ENCODE measurements at regions not wholly inside any gene's neighbourhood (a gene's known extent, or its start where the extent isn't known, plus 50 kb on each side); places are given as distances from the start of the nearest gene placed in this dataset.
"Not testable (repeated sequence)": the region's sequence is repeated elsewhere in the genome, so short reads cannot be mapped to it uniquely, and the experiment has no call there.

DNA sequence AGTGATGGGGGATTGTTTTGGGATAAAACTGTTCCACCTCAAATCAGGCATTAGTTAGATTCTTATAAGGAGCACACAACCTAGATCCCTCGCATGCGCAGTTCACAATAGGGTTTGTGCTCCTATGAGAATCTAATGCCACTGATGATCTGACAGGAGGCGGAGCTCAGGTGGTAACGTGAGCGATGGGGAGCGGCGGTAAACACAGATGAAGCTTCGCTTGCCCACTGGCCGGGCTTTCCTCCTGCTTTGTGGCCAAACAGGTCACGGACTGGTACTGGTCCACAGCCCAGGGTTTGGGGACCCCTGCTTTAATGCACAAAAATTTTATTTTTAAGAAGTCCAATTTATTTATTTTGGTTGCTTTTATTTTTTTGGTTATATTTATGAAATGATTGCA, 238.8 kb downstream of the AACS start:
- DNase-seq (ENCODE audit: low read depth in 2 of 2, low spot score in 1 of 2) = no peak

DNA sequence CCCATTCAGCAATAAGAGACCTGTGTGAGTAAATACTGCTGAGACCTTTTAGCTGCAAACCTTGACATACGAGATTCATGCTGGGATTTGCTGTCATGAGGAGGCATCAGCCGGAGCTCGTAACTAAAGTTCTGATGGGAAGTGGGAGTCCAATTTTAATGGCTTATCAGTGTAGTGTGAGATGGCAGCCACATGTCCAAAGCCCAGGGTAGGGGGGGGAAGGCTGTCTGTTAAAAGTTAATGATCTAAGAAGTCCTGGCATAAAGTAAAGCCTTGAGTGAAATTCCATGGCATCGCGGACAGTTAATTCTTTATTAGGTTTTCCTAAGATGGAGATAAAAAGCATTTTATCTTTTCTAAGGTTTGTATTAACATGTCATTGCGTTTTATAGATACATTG, 240.0 kb downstream of the AACS start:
- no peak for DNase-seq (ENCODE audit: low read depth in 2 of 2, low spot score in 1 of 2)

DNA sequence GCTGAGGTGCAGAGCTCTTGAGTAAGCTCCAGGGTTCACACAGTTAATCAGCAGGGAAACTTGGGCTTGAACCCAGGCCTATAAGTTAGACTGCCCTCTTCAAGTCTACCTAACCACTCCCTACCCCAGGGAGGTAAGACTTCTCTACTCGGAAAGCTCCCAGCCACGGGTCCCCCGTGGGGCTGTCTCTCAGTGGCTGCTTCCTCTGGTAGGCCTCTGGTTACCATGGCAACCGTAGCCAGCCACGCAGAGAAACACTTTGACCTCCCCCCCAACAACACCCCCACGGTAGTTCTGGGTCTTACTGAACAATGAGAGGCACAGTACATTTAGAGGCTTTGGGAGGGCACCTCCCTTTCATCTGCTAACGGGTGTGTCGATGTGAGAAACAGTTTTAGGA, 245.2 kb downstream of the AACS start:
- no peak for DNase-seq (ENCODE audit: low read depth in 2 of 2, low spot score in 1 of 2)

DNA sequence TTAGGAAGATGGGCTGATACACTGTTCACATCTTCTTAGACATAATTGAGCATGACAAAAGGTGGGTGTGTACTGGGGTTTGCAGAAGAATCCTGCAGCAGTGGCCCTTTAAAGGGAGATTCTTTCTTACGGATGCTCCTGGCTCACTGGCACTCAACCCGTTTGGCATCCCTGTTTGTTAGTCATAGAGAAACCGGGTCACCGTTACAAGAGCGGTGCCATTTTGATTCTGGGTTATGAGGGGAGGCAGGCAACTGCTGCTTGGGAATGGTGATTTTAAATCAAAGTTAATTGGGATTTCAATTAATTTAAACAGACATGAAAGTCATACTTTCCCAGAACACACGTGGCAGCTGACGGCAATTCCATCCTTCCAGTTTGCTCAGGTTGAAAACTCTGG, 245.8 kb downstream of the AACS start:
- no peak for DNase-seq (ENCODE audit: low read depth in 2 of 2, low spot score in 1 of 2)

DNA sequence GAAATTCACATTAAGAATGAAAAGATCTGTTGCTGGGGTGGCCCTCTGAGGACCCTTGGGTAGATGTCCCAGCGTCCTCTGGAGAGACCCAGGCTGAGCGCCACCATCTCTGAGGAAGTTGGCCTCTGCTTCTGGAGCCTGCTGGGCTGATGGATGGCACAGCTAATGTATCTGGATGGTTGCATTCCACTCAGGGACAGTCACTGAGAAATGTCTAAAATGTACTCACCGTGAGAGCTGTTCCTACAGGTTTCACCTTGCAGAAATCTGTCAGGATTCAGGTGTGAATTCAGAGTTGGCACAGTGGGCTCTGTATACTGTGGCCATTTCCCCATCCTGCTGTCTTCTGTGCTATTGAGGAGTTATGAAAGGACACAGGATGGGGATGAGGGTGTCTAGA, 247.2 kb downstream of the AACS start:
- no peak for DNase-seq (ENCODE audit: low read depth in 2 of 2, low spot score in 1 of 2)

DNA sequence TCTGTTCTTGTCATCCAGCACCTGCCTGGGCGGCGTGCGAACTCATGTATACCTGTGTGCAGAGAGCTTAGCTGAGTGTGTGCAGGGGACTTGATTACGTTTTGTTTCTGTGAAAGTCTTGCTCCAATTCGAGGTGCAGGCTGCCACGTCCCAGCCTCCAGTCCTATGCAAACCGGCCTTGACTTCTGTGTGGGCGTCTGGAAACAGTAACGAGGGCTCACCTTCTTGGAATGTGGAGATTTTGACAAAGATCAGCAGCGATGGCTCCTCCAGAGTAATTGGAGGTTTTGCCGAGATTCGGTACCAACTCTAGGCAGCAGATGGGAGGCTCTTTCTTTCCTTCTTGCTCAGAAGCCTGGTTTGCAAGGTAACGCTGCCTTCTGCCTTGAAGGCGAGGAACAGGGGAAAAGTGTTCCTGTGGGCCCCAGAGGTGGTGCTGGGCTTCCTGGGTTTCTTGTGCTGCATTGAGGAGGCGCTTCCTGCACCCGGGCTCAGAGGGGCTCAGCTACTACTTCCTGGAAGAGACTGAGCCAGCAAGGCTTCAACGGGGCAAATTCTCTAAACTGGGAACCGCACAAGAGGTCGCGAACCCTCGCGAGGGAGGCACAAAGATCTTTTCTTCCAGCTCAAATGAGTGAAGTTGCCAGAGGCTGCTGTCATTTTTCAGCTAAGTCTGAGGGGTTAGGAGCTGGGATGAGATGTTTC, 249.0 kb downstream of the AACS start:
- DNase-seq (ENCODE audit: low read depth in 2 of 2, low spot score in 1 of 2) = no peak

DNA sequence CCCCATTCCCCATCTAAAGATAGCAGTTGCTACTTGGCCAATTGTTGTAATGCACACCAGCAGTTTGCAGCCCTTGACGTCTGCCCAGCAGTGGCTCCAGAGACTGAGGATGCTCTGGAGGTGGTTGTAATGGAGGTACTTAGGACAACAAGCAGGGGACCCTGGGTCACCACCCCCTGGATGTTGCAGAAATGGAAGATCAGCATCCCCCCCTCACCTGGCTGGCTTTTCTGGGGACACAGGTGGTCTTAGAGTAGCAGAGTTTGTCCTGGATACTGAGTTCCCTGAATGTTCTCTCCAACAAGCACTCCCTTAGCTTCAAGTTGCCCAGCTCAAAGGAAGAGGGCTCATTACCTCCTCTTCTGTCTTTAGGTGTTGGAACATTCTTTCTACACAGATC, 250.5 kb downstream of the AACS start:
- DNase-seq (ENCODE audit: low read depth in 2 of 2, low spot score in 1 of 2) = no peak

DNA sequence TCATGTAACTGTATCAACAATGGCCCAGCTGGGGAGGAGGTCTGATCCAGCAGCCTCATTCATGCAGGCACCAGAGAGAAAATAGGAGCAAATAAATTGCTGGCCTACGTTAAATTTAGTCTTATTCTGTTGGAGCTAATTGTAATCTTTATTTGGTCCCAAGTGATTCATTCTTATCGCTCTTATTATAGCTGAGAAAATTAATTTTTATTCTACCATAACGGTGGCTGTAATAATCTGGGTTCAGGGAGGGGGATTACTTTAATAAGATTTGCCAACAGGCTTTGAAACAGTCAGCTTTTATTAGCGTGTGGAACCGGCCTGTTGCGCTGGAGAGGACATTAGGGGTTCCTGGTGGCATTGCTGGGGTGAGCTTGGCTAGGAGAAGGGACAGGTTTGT, 254.9 kb downstream of the AACS start:
- DNase-seq (ENCODE audit: low read depth in 2 of 2, low spot score in 1 of 2) = no peak

DNA sequence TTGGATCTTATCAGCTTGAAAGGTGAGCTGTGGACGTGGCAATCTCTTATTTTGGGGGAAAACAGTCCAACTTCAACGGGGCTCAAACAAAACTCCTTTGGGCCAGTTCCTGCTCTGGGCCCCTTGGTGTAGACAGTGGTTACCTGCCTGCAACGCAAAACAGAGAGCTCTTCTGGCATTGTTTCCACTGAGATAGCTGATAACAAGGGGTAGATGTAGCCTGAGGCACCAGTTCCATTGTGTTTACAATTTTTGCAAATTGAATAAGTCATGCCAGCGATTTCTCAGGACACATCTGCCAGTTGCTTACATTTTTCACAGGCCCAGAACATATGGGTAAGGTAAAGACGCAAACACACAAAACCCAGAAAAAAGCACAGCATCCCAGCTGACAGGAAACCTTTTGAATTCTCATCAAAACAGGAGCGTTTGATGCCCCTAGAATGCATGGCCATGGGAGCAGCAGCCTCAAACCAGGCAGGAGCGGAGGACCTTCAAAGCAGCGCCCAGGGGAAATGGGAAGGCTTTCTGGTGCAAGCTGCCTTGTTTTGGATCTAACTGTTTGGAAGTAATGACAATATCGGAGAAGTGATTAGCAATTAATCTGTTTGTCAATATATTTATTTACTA, 259.7 kb downstream of the AACS start:
- no peak for DNase-seq (ENCODE audit: low read depth in 2 of 2, low spot score in 1 of 2)

DNA sequence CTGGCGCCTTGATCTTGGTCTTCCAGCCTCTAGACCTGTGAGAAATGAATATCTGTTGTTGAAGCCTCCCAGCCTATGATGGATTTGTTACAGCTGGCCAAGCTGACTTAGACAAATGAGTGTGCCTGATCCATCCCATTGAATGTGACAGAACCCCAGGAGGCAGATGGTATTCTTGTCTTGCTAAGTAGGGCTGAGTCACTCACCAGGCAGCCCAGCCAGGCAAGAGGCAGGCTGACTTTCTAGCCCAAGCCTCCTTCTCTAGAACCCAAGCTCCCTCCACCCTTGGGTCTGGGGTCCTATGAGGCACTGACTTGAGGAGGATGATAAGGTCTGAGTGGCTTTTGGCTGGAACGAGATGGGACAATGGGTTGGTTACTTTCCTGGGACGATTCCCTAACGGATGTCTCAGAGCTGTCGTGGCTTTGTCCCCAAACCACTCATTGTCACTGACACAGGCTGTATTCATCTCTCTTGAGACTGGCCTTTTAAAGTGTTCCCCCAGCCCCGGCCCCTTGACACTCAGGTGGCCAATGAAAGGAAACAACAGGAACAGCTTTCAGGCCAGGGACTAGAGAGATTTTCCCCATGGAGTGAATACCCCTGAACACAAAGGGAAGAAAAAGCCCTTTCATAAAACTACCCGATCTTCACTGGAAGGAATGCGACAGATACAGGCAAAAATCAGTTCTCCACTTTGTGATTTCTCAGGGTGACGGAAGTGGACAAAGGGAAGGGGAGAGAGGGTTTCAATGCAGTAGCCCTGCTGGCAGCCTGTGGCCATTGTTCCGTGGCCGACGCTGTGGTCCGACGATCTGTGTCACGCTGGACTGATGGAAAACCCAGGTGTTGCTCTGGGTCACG, 264.2 kb downstream of the AACS start:
- DNase-seq (ENCODE audit: low read depth in 2 of 2, low spot score in 1 of 2) = no peak

DNA sequence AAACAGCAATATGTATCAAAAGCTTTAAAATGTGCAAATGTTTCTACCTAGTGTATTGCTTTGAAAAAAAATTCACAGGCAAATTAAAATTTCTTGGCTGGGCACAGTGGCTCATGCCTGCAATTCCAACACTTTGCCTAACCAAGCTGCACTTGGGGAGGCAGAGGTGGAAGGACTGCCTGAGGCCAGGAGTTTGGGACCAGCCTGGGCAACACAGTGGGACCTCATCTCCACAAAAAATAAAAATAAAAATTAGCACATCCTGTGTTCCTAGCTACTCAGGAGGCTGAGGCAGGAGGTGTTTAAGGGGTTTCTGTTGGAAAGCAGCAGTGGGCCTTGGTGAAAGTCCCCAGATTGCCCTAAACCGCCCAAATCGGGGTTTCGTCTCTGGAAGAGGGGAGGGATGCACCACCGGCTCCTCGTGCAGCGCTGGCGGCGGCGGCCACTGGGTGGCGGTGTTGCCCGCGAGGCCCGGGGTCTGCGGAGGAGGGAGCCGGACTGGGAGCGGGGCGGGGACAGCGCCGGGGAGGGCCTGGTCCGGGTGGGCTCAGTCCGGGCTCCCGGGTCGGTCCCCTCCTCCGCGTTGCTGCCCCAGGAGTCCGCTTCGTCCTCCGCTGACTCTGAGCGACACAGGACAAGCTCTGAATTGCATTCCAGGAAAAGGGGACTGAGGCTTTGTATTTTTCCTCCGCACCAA, 265.6 kb downstream of the AACS start:
- DNase-seq (ENCODE audit: low read depth in 2 of 2, low spot score in 1 of 2) = no peak

DNA sequence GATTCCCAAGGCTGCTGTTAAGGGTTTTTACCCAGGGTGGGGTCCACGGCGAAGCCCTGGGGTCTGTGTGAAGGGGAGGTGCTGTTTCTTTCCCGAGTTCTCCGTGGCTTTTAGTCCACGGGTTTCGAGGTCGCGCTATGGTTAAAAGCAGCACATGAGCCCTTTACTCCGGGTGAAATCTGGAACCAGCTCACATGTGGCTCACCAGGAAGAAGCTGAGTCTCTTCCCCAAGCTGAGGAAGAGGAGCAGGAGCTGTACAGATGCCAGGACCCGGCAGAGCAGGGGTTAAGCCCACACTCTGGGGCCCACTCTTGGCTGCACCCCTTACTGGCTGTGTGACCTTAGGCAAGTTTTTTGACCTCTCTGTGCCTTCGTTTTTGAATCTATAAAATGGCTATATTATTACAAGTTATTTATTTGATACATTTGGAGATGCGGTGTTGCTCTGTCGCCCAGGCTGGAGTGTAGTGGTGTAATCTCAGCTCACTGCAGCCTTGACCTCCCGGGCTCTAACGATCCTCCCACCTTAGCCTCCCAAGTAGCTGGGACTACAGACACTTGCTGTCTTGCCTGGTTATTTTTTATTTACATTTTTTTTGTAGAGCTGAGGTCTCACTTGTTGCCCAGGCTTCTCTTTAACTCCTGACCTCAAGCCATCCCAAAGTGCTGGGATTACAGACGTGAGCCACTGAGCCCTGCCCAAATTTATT, 266.3 kb downstream of the AACS start:
- DNase-seq (ENCODE audit: low read depth in 2 of 2, low spot score in 1 of 2) = no peak

DNA sequence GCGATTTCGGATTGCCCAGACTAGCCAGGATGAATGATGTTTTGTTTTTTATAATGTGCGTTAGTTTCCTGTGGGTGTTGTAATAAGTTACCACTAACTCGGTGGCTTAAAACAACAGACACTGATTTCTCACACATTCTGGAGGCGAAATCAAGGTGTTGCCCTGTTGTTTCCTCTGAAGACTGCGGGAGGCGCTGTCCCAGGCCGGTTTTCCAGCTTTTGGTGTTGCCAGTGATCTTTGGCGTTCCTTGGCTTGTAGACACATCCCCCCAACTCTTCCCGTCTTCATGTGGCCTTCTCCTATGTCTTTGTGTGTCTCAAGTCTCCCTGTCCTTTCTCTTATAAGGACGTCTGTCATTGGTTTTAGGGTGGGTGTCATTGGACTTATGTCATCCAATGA, 267.7 kb downstream of the AACS start:
- DNase-seq (ENCODE audit: low read depth in 2 of 2, low spot score in 1 of 2) = no peak

DNA sequence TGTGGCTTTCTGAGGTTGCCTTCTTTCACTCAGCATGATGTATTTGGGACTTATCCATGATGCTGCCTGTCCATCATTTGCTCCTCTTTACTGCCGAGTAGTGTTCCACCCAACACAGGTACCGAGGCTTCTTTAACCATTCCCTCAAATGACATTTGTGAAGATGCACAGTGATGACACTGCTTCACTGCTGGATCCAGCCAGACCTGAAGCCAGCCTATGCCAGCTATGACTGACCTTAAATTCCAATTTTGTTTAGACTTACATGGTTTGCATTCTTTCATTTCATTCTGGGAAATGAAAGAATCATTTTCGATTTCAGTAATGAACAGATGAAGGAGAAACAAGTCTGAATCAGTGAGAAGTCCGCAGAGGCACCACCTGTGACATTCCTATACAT, 271.0 kb downstream of the AACS start:
- DNase-seq (ENCODE audit: low read depth in 2 of 2, low spot score in 1 of 2) = no peak

DNA sequence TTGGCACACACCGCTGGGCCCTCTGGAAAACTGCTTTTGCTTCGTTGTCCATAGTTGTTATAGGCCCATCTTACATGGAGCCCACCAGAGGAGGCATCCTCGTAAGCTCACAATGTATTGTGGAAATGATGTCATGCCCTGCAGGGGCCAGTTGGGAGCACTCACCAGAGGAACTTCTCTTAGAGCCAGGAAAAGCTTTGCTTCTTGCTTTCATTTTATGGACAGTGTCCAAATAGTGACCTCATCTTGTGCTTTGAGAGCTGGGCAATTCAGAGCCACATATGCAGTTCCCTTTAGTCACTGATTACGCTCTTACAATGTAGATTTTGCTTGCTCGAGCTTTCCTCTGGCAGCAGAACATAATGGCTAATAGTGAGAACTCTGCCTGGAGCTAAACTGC, 275.6 kb downstream of the AACS start:
- no peak for DNase-seq (ENCODE audit: low read depth in 2 of 2, low spot score in 1 of 2)

DNA sequence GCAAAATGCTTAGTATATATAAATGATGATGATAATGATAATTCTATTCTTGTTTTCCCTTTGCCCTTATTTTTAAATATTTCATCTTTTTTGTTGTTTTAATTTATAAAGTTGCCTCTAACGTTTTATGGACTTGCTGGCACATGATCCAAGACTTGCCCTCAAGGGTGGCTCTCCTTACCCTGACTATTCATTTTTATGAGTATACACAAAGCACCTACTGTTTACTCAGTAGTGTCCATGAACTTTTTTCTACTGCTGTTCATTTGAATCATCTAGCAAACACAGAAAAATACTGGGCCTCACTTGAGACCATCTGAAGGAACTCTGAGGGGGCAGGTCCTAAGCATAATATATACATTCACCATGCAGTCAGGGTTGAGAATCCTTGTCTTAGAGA, 276.2 kb downstream of the AACS start:
- DNase-seq (ENCODE audit: low read depth in 2 of 2, low spot score in 1 of 2) = no peak

DNA sequence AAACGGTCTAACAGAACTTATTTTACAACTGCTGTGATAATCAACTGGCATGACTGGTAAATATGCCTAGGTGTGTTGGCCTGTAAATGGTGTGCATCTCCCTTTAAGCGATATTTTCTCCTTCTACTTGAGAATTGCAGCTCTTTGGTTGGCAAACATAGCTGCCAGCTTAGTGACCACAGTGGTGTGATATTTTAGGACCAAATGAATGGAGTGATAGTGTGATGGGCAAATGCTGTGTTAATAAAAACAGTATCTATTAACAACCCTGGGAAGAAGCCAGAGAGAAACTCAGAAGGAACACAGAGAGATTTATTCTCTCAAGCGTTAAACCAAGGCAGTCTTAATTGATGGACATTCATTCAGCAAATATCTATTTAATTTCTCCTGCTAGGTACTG, 278.4 kb downstream of the AACS start:
- no peak for DNase-seq (ENCODE audit: low read depth in 2 of 2, low spot score in 1 of 2)

DNA sequence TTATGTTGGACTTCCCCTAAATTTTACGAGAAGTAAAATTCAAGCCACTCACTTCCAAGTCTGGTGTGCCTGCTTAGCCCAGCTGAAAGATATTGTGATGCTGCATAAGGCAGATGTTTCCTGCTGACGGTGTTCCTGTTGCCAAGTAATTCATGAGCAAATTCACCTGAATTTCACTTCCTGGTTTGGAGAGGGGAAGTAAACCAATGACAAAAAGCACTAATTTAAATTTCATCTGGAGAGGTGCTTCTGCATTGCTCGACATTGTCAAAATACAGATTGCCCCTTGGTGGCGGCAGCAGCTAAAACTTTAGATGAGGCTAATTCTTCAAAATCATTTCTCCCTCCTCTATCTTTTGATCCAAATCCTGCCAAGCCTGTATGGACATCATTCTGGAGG, 281.1 kb downstream of the AACS start:
- no peak for DNase-seq (ENCODE audit: low read depth in 2 of 2, low spot score in 1 of 2)

DNA sequence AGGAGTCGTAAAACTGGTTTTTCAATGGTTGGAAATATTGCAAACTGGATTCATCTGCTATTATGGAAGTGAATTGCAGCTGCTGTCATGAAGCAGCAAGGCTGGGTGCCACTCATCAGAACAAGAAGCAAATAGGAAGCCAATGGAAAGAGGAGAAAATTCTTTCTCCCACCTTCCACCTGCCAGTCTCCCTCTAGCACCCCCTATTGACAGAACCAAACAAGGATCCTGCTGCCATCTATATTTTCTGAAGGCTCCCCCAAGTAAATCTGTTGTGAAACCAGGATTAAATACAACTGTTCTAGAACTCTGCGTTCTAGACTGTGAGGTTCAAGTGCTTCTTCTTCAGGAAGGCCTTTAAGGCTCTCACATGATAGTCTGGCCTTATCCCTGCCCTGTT, 286.6 kb downstream of the AACS start:
- no peak for DNase-seq (ENCODE audit: low read depth in 2 of 2, low spot score in 1 of 2)

DNA sequence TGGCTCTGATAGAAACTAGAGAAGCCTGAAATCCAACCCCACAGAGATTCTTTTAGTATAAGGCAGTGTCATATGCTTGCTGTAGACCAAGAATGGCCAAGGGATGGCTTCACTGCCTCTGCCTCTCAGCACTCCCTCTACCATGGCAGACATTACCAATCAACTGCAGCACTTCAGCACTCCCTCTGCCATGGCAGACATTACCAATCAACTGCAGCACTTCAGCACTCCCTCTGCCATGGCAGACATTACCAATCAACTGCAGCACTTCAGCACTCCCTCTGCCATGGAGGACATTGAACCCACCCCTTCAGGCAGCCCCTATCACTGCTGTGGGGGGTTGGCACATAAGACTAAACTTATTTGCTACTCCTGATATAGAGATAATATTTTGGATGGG, 287.8 kb downstream of the AACS start:
- not testable (repeated sequence) for DNase-seq (ENCODE audit: low read depth in 2 of 2, low spot score in 1 of 2)

DNA sequence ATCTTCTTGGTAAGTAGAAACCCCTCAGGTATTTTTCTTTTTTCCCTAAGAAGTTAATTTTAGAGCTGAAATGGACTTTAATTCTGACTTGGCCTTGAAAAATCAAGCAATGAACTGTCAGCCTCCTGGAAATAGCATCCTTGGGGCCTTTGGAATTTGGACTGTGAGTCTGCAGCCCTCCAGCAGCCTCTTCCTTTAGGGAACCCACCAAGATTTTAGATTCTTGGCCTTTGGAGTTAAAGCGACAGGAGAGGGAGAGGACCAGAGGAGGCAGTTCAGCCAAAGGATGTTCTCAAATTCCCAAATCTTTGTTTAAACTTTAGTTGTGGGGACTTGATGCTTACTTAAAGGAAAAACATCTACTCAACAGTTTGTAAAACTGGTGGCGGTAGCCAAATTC, 288.6 kb downstream of the AACS start:
- no peak for DNase-seq (ENCODE audit: low read depth in 2 of 2, low spot score in 1 of 2)

Data from stimulated activated CD8-positive, alpha-beta memory T cell treated with anti-CD3 and anti-CD28 coated beads, Interleukin-4, amount 100 ng/mL, for 1 hour (primary cell).